ENCODE measurements at regions not wholly inside any gene's neighbourhood (a gene's known extent, or its start where the extent isn't known, plus 50 kb on each side); places are given as distances from the start of the nearest gene placed in this dataset.

DNA sequence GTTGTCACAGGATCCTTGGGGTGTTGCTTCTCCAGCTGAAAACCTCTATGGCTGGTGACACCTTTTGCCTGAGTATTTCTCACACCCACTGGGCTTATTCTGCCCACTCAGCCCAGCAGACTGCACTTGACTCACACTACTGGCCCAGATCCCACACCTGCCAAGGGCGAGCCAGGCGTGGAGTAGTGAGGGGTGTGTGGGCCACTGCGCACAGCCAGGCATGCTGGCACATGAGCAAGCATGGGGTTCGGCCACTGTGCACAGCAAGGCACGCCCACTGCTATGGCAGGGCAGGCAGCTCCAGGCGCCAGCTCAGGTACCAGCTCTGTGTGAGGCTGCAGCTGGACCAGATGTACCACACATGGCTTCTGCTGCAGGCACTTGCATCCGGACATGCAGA is 116.5 kb upstream of the MTNR1B start:
- DNase-seq (peak in 1 of 2 donors; percentile 8), ATAC-seq (peak in 3 of 8 donors; percentile 17 to 82 (median 61))
- Histone ChIP-seq H3K9me3 (no peaks in the 10 kb centered on the region), H3K4me1 (no peaks in the 10 kb centered on the region), H3K4me3 (no peak overlapping the region), H3K36me3 (no peaks in the 10 kb centered on the region), H3K27me3 (peaks cover 0 to 1% (median 0%) of the 10 kb centered on the region in 7 donors), H3K27ac (no peak overlapping the region)
- TF ChIP-seq, protein P1, sequence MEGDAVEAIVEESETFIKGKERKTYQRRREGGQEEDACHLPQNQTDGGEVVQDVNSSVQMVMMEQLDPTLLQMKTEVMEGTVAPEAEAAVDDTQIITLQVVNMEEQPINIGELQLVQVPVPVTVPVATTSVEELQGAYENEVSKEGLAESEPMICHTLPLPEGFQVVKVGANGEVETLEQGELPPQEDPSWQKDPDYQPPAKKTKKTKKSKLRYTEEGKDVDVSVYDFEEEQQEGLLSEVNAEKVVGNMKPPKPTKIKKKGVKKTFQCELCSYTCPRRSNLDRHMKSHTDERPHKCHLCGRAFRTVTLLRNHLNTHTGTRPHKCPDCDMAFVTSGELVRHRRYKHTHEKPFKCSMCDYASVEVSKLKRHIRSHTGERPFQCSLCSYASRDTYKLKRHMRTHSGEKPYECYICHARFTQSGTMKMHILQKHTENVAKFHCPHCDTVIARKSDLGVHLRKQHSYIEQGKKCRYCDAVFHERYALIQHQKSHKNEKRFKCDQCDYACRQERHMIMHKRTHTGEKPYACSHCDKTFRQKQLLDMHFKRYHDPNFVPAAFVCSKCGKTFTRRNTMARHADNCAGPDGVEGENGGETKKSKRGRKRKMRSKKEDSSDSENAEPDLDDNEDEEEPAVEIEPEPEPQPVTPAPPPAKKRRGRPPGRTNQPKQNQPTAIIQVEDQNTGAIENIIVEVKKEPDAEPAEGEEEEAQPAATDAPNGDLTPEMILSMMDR (IDR thresholded peaks at IDR 0.05) = no peak
- 77 to 82% methylated on average over 7 of the region's 7 CpGs for WGBS, 2 donors
- intact Hi-C loops (cut with DNase I) = no loop called here

DNA sequence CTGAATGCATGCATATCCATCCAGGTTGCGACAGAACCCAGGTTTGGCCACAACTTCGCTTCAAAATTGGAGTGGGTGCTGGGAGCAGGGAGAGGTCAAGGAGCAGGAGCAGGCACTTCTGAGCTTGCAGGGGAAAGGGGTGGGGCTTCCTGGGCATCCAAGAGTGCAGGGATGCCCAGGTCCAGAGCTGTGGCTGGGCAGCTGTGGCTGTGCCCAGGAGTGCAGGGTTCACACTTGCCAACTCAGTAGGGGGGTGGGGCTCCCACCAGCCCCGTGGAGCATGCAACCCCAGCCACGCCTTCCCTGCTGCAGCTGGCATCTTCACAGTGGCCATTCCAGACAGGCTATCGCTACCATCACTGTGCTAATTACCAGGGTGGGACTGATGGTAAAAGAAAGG is 115.3 kb upstream of the MTNR1B start:
- Histone ChIP-seq H3K27me3 (peaks cover 0 to 5% (median 0%) of the 10 kb centered on the region in 7 donors), H3K9me3 (no peaks in the 10 kb centered on the region), H3K4me1 (no peaks in the 10 kb centered on the region), H3K36me3 (no peaks in the 10 kb centered on the region), H3K4me3 (no peak overlapping the region), H3K27ac (no peak overlapping the region)
- WGBS, 2 donors = 79 to 83% methylated on average over 5 of the region's 5 CpGs
- intact Hi-C loops (cut with DNase I) = no loop called here
- no peak for DNase-seq
- TF ChIP-seq, protein P1 (IDR thresholded peaks at IDR 0.05) = no peak
- no peak for ATAC-seq

DNA sequence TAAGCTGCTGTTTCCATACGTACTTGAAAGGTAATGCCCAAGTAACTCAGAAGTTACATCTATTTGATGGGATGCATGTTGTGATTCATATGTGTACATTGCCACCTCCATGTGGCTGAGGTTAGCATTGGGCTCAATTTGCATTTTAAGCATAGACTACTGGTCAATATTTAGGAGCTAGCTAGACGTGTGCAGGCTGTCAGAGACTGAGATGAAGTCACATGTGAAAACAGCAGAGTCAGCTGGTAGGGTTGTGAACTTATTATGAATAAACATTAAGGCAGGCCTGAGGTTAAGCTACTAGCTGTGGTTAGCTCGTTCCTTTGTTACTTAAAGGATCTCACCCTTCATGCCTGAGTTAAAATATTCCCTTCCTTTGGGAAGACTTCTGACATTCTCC is 114.5 kb upstream of the MTNR1B start:
- H3K4me1 ChIP-seq = no peaks in the 10 kb centered on the region
- intact Hi-C loops (cut with DNase I) = no loop called here
- no peak for DNase-seq
- no peak overlapping the region for H3K27ac ChIP-seq
- no peaks in the 10 kb centered on the region for H3K9me3 ChIP-seq
- no peak for ATAC-seq
- 60 to 72% methylated on average over 3 of the region's 3 CpGs for WGBS, 2 donors
- TF ChIP-seq, protein P1 (IDR thresholded peaks at IDR 0.05) = peak in 1 of 9 donors; percentile 7
- peaks cover 0 to 5% (median 0%) of the 10 kb centered on the region in 7 donors for H3K27me3 ChIP-seq
- H3K4me3 ChIP-seq = no peak overlapping the region
- H3K36me3 ChIP-seq = no peaks in the 10 kb centered on the region

DNA sequence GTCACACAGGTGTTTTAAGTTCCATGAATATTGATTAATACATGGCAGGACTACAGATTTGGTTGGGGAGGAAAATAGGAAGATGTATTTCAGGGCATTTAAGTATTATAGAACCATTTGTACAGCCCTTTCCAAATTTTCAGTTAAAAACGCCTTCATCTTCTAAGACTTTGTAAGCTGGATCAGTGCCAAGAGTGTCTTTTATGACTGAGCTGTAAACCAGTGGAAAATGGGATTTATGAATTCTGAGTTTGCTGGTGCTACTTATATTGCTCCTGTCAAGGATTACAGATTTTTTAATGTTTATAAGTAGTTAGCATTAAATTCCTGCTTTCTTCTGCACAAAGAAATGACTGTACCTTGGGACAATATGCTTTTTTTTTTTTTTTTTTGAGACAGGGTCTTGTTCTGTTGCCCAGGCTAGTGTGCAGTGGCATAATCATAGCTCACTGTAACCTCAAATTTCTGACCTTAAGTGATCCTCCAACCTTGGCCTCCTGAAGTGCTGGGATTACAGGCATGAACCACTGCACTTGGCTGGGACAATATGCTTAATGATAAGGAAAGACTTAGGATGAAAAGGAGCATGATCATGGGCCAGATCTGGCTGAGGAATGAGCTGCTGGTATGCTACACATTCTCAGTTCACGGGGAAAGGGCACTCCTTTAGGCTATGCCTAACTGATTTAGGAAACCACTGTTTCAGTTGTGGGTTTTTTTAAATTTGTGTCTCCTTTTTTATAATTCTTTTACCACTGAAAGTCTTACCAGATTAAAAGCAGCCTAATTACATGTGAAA is 113.6 kb upstream of the MTNR1B start:
- H3K4me1 ChIP-seq = no peaks in the 10 kb centered on the region
- H3K36me3 ChIP-seq = no peaks in the 10 kb centered on the region
- peaks cover 0 to 5% (median 0%) of the 10 kb centered on the region in 7 donors for H3K27me3 ChIP-seq
- DNase-seq (no peak), ATAC-seq (no peak)
- no peak overlapping the region for H3K27ac ChIP-seq
- TF ChIP-seq, protein P1 (IDR thresholded peaks at IDR 0.05) = no peak
- H3K9me3 ChIP-seq = no peaks in the 10 kb centered on the region
- intact Hi-C loops (cut with DNase I) = no loop called here
- H3K4me3 ChIP-seq = no peak overlapping the region
- 62 to 79% methylated on average over 2 of the region's 2 CpGs for WGBS, 2 donors
